HL-60/S4 (cell line): ENCODE measurements at regions not wholly inside any gene's neighbourhood (a gene's known extent, or its start where the extent isn't known, plus 50 kb on each side); places are given as distances from the start of the nearest gene placed in this dataset.
"Not testable (repeated sequence)": the region's sequence is repeated elsewhere in the genome, so short reads cannot be mapped to it uniquely, and the experiment has no call there.

ENCODE experiments used
- in situ Hi-C: fragments of 300-500 bp; cut with MboI; formaldehyde crosslinking; loops from 2 replicates; pipeline ENCODE4 v1.14.3; 2022; ENCODE audit warnings: low sequenced_read_pairs

DNA sequence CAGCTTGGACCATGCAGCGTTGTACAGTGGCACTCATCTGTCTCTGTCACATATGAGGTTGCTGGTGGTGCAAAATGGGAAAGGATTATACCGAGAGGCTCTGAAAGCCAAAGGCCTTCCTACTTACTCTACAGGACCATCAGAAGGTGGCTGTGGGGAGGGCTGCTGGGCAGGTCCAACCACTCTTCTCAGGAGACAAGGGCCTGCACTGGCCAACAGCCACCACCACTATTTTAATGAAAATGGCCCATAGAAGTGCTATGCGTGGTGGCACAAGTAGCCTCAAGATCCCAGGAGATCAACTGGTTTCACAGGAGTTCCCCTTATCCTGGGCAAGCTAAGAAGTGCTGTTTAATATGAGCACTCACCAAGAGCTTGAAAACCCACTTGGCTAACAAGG lies 52.3 kb downstream of the MRPL57 start:
- in situ Hi-C loops = no loop called here

DNA sequence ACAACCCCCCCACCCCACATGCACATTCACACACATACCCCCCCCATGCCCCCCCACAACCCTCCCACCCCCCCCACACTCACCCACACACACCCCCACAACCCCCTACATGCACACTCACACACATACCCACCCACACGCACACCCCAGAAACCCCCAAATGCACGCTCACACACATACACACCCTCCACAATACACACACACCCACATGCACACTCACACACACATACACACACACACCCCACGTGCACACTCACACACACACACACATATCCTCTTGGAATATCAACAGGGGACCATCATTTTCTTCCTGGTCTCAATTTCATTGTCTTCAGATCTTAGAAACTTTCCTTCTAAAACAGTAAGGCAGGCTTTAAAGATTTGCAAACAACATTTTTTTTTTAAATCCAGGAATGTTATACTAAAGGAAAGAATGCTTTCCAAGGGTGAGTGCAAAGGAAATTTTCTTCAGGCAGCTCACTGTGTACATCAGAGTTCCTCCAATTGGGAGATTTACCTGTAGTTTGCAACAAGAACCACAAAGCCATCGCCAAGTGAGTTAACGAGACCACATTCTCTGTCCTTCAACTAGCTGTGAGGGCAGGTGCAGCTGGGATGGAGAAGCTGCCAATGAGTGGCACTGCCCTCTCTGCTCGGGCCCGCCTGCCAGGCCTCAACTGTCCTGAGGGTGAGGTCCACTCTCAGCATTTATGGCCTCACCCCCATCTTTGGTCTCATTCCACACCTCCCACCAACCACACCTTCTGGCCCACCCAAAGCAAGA lies 53.0 kb downstream of the MRPL57 start:
- in situ Hi-C loops = no loop called here

DNA sequence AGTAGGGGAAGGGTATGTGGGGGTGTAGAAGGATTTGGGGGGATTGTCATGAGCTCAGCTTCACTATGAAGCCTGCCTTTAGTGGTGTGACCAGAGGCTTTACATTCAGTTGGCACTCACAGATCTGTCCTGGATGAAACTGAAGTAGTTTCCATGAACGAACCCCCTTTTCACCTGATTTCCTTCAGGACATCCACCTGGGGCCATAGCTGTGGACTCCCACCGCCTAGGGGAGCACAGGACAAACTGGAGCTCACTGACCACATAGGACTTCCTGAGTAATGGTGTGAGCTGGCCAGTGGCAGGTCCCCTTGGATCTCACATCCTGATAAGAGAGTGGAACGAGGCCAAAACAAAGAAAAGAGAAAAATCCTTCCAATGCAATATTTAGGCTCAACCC lies 54.1 kb downstream of the MRPL57 start:
- in situ Hi-C loops = no loop called here

DNA sequence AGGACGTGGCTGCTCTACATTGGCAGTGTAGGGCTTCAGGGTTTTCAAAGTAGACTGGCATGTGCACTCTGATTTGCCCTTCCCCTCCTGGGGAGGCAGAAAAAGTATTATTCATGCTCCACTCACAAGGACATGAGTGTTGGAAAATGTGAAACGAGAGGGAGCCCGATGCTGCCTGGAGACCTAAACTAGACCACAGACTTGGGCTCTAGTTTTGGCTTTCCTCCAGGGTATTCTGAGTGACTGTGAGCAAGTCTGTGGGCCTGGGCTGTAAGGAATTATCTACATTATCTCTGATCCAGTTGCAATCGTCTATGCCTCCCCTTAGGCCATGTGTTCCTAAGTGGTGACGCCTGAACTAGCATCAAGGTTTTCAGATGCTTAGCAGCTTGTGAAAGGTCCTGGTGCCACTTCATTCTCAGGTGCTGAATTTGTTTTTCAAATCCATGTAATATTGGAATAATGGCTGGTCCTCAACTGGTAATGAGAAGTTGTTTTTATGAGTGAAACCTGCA lies 55.0 kb downstream of the MRPL57 start:
- in situ Hi-C loops = no loop called here

DNA sequence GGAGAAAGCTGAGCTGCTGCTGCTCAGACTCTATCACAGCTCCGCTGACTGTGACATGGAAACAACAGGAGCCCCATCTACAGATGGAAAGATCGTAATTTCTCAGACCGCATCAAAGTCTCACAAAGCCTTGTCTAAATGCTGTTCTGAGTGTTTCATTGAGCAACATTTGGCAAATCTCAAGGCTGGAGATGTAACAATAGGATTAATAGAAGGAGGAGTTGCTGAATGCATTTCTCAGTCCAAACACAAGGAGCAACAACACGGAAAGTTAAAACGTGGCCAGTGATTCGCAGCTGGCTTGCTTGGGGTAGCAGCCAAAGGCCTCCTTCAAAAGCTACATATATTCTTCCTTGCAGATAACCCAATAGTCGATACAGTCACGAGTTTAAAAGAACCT lies 55.7 kb downstream of the MRPL57 start:
- in situ Hi-C loops = no loop called here

DNA sequence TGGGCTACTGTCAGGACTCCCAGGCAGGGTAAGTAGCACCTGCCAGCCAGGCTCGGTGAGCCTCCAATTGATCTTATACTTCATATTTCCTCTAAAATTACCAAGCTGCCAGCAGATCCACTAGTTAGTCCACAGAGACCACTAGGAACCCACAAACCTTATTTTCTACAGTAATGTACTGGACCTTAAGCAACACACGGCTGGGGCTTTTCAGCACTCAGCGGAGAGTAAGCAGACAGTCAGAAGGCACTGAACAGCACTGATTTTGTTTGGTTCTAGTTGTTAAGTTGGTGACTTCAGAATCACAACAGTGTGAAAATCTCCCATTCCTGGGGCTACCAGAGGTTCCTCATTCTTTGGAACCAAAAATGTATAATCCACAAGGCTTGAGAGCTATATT lies 56.1 kb downstream of the MRPL57 start:
- in situ Hi-C loops = no loop called here

DNA sequence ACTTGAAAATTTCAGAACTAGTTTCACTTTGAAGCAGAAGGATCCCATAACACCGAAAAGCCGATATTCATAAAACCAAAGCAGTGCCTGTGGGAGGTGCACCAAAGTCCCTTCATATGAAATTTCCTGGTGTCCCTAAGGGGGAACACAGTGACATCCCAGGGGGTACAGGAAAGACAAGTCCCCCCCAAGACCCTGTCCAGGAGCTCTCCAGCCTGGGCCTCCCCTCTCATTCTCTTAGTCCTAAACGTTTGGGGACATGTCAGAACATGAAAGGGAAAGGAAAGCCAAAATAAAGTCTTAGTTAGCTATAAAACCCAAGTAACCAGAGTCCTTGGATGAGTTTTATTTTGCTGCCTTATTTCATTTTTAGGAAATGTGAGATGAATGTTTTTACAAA lies 56.6 kb downstream of the MRPL57 start:
- in situ Hi-C loops = no loop called here

DNA sequence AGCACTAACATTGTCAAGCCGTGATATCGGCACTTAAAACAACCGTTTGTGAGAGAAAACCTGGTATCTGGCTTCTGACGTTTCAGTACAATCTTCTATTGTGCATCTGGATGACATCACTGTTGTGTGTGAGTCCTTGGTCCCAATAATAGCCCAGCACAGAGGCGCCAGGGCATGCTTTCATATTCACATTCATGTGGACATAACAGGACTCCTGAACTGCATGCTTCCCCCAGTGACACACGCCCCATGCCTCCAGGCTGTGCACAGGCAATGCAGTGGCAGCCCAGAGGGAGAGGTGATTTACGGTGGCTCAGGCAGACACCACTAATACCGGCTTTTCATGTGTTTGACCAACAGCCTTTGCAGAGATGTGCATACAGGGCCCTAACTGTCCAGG lies 58.1 kb downstream of the MRPL57 start:
- in situ Hi-C loops = no loop called here

DNA sequence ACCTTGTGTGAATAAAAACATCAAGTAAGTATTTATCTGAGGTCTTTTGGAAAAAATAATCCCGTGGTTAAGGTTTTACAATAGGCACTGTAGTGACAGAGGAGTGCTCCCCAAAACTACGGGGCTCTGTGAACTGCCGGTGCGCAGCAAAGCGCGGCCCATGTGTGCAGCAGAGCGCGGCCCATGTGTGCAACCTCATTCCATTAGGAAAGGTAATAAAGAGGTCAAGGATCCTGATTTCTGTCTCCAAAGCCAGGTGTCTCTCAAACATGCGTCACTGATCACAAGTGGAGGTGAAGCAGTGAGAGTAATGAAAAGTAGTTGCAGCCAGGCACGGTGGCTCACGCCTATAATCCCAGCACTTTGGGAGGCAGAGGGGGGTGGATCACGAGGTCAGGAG lies 58.7 kb downstream of the MRPL57 start:
- in situ Hi-C loops = no loop called here

DNA sequence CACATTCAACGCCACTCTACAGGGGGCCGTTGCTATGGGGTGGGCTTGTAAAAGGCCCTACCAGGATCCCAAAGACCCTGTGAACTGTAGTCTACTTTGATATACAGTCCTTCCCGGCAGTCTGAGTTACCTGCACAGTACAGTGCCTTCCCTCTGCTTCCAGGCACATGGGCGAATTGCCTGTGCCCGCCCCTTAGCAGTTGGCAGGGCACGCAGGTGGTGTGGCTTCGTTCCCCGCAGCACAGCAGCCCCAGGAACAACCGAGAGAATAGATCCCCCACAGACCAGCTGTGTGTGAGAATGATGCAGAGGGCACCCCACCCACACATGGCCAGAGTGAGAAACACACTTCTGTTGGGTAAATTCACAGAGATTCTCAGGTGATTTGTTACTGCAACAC lies 60.6 kb downstream of the MRPL57 start:
- in situ Hi-C loops = no loop called here

DNA sequence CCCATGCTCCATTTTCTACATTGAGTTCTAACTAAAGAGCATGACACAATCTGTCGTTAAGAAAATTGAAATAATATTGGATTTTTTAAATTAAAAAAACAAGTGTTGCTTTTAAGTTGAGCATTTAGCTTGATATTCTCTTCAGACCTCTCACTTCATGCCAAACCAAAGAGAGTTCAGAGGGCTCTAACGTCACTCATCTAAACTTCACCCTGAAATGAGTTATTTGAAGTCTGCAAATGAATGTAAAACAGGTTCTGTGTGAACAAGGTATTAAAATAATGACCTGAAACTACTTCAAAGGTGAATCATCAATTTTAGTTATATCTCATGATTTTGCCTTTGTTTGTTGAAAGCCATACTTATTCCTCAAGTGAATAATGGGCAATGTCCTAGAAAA lies 61.8 kb downstream of the MRPL57 start:
- in situ Hi-C loops = no loop called here

DNA sequence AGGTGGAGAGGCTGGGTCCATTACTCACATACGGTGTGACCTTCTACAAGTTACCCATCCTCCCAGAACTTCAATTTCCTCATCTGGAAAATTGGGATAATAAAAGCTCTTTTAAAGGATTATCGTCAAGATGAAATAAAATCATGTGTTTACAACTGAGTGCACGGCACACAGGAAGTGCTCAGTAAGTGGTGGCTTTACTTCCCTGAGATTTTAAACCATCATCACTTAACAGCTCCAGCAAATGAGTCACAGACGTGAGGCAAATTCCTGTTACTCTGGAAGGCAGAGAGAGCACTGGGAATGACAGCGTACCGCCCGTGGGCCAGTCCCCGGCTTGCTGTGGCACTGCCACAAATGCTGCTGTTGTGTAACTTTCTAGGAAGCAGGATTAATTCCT lies 64.1 kb downstream of the MRPL57 start:
- in situ Hi-C loops = no loop called here

DNA sequence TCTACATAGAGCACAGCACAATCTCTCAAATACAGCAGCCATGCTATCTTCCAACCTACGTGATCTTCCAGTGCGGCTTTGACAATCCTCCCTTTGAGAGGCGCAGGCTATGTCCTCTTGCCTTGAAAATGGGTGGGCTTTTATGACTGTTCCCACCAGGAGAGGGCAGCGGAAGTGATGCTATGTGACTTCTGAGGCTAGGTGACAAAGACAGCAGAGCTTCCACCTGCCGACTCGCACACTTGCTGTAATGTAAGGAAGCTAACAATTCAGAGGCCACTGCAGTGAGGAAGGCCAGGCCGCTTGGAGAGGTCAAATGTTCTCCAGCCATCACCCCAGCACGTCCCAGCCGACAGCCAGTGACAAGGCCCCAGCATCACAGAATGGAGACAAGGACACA lies 65.8 kb downstream of the MRPL57 start:
- in situ Hi-C loops = no loop called here

DNA sequence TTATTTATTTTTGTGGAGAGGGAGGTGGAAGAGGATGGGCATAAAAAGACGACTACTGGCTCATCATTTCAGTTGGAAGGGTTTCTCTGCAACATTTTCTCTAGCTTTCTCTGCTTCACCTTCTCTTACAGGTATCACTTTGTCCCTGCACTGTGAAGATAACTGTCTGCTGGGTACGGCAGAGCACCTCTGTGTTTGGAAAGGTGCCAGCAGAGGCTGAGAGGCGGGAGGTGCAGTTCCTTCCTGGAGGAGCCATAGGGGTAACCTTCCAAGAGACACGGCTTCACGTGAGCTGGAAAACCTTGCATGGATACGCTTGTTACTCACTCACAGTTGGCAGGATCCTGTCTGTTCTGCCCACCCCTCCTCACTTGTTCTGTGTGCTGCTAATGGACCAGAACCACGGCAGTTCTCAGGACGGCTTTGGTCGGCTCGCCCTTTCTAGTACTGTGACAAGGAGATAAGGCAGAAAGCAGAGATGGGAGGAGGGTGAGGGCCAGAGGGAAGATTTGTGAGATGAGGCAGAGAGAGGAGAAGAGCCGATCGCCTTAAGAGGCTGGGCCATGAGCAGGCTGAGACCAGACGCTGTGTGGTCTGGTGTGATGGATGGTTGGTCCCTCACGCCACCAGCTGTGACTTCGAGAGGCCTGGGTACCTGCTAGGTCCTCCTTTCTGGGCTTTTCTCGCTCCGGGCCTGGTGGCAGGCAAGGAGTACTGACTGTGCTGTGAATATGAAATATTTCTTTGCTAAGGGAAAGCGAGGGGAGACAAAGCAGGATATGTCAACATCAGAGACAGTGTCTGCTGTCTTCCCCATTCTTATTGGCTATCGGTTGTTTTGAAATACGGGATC lies 66.8 kb downstream of the MRPL57 start:
- in situ Hi-C loops = no loop called here

DNA sequence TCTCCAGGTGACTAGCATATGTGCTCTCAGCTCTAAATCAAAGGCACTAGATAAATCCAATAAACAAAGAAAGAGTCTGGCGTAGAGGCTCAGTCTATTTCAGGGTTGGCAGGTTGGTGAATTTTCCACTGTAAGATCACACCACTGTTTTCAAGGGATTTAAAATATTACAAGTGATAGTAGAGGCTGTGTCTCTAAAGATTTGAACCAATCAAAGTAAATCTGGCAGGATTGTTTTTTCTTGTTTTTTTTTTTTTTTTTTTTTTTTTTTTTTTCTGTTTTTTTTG lies 67.4 kb downstream of the MRPL57 start:
- in situ Hi-C loops = not testable (repeated sequence)

DNA sequence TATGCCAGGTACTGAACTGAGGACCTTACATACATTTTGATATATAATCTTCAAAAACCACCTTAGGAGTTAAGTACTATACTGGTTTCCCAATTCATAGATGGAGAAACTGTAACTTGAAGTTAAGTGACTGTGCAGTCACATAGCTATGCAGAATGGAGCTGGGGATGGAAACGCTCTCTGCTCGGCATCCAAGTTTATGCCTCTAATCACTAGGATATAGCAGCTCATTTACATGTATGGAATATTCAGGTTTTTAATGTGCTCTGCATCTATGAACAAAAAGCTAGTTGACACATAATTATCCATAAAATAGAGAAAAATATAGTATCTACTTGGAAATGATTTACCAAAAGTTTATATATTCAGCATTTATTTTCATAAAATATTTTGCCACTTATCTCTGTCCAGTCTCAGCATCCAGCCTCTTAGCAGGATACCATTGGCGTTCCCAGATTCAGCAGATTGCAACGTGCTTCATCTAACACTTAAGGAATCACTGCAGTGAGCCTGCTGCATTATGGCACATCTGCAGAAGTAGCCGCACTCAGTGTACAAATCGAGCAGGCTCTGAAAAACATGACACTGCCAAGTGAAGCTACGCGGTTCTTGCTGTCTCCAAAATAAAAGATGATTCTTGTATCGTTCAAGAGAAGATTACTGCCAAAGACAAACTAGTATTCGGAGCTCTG lies 70.4 kb downstream of the MRPL57 start:
- in situ Hi-C loops = no loop called here

DNA sequence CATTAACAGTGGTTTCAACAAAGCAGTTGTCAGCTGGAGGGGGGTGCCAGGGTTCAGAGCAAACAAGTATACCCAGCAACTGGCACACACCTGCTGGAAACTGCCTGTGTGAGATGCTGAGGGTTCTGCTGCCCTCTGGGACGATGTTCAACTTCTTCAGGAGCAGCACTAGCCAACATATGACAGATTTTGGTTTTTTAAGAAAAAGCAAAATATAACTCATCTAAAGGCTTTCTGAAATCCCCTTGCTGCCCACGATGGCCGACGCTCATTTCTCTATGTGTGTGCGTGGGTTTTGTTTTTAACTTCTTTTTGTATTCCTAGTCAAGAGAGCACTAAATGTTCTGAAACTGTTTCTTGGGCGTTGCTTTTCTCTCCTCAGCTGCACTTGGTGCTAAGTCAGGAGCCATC lies 79.9 kb downstream of the MRPL57 start:
- in situ Hi-C loops = no loop called here

DNA sequence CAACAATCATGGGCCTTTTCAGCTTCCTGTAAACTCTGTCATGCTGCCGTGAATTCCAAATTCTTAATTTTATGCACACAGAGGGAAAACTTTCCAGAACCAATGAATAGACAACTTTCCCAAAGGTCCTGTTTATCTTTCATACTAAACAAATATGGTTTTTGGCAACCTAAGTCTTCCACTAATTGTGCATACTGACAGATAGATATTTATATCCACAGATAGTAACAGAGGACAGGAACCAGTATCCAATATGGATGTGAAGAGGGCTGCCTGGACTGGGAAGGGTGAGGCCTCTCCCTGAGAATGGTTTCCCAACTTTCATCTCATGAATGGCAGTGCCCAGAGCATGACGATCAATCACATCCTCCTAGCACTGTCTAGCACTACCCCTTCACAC lies 80.4 kb downstream of the MRPL57 start:
- in situ Hi-C loops = no loop called here

DNA sequence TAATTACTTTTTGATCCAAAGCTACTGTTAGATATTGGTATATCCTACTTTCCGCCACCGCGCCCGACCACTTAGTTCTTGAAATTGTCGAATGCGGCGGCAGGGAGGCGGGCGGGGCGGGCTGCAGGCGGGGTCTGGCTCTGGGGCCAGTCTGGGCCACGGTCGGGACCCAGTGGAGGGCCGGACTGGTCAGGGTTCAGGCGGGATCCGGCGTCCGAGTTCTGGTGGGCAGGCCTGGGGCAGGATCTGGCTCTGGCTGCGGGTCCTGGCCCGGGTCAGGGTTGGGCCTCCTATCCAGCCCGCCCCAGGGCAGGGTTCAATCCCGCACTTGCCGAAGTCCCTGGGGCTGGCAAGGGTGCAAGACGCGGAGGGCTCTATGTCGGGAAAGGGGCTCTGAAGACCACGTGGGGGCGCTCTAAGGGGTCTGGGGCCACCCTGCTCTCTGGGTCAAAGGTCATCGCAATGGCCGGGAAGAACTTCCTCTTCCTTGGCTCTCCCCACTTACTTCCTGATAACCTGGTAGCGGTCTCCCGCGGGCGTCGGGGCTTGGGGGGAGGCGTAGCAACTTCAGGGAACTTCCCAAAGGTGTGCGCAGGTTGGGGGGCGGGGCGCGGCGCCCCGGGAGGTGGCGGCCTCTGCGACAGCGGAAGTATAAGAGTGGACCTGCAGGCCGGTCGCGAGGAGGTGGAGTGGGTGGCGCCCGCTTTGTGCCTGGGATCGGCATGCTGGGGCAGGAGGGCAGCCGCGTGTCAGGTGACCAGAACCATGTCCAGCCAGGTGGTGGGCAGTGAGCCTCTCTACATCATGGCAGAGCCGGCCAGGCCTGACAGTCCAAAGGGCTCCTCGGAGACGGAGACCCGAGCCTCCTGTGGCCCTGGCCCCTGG lies 83.4 kb downstream of the MRPL57 start:
- in situ Hi-C loops = no loop called here

DNA sequence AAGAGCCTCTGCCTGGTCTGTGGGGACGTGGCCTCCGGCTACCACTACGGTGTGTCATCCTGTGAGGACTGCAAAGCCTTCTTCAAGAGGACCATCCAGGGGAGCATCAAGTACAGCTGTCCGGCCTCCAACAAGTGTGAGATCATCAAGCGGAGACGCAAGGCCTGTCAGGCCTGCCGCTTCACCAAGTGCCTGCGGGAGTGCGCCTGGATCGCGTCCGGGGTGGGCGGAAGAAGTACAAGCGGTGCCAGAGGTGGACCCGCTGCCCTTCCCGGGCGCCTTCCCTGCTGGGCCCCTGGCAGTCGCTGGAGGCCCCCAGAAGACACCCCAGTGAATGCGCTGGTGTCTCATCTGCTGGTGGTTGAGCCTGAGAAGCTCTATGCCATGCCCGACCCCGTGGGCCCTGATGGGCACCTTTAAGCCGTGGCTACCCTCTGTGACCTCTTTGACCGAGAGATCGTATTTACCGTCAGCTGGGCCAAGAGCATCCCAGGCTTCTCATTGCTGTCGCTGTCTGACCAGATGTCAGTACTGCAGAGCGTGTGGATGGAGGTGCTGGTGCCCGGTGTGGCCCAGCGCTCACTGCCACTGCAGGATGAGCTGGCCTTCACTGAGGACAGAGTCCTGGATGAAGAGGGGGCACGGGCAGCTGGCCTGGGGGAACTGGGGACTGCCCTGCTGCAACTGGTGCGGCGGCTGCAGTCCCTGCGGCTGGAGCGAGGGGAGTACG lies 84.3 kb downstream of the MRPL57 start:
- in situ Hi-C loops = not testable (repeated sequence)
